ENCODE measurements at regions not wholly inside any gene's neighbourhood (a gene's known extent, or its start where the extent isn't known, plus 50 kb on each side); places are given as distances from the start of the nearest gene placed in this dataset.

GRCh38 chr5:6112538-6112937, 265.8 kb downstream of the MED10 start:
- TF ChIP-seq CTCF (IDR thresholded peaks at IDR 0.05; ENCODE audit: poor library complexity, severe bottlenecking) (no peak), REST (IDR thresholded peaks at IDR 0.05; ENCODE audit: borderline replicate concordance) (no peak), EZH2 (IDR thresholded peaks at IDR 0.05; ENCODE audit: borderline replicate concordance, insufficient read depth, low read length, poor library complexity, severe bottlenecking) (no peak), POLR2AphosphoS5 (IDR thresholded peaks at IDR 0.05) (no peak), TAF1 (IDR thresholded peaks at IDR 0.05; ENCODE audit: low read depth) (no peak), SMC3 (conservative IDR thresholded peaks at IDR 0.05; ENCODE audit: poor library complexity) (no peak), RAD21 (conservative IDR thresholded peaks at IDR 0.05) (no peak)

Measured in neural cell (in vitro differentiated cells).